Activated B cell treated with CpG ODN at 0.5 μM for 24 hours (primary cell): ENCODE measurements at regions not wholly inside any gene's neighbourhood (a gene's known extent, or its start where the extent isn't known, plus 50 kb on each side); places are given as distances from the start of the nearest gene placed in this dataset.

Source experiments
- ATAC-seq: fragments of 200-7000 bp; cut with Tn5 transposase; one replicate; pipeline ENCODE4 v1.10.0; 2021; ENCODE audit warnings: low read depth, mild to moderate bottlenecking, moderate library complexity
- CTCF ChIA-PET: fragments of 350-600 bp; sonication (Branson Sonifier 250); formaldehyde crosslinking; loops from one replicate; lab custom pipeline; 2021; ENCODE audit warnings: antibody characterized with exemption; lab: Charles Lee
- POLR2A ChIA-PET: fragments of 350-600 bp; sonication (Branson Sonifier 250); formaldehyde crosslinking; loops from one replicate; lab custom pipeline; 2021; ENCODE audit warnings: antibody characterized with exemption; lab: Charles Lee
- DNase-seq: peaks from one replicate; pipeline ENCODE4 v3.0.0; 2022
- H3K27ac Mint-ChIP-seq: one replicate; pipeline ENCODE4 v1.8.0; 2020; ENCODE audit warnings: mixed read lengths
- H3K27me3 Mint-ChIP-seq: one replicate; pipeline ENCODE4 v1.8.0; 2021; ENCODE audit warnings: mixed read lengths
- H3K36me3 Mint-ChIP-seq: one replicate; pipeline ENCODE4 v1.8.0; 2021; ENCODE audit warnings: low read depth, mixed read lengths
- H3K4me1 Mint-ChIP-seq: one replicate; pipeline ENCODE4 v1.8.0; 2021; ENCODE audit warnings: mixed read lengths
- H3K4me3 Mint-ChIP-seq: one replicate; pipeline ENCODE4 v1.8.0; 2020; ENCODE audit warnings: mild to moderate bottlenecking, mixed read lengths
- H3K9me3 Mint-ChIP-seq: one replicate; pipeline ENCODE4 v1.8.0; 2020; ENCODE audit warnings: mixed read lengths
- intact Hi-C: fragments of 100-400 bp; cut with micrococcal nuclease; formaldehyde crosslinking; loops from one replicate; pipeline ENCODE4 v1.15.1; 2024
- TF ChIP-seq, protein P1 (sequence below): fragments of 200-600 bp; IDR thresholded peaks from one replicate; pipeline ENCODE4 v1.8.0; 2022; ENCODE audit warnings: antibody characterized with exemption, mild to moderate bottlenecking

DNA sequence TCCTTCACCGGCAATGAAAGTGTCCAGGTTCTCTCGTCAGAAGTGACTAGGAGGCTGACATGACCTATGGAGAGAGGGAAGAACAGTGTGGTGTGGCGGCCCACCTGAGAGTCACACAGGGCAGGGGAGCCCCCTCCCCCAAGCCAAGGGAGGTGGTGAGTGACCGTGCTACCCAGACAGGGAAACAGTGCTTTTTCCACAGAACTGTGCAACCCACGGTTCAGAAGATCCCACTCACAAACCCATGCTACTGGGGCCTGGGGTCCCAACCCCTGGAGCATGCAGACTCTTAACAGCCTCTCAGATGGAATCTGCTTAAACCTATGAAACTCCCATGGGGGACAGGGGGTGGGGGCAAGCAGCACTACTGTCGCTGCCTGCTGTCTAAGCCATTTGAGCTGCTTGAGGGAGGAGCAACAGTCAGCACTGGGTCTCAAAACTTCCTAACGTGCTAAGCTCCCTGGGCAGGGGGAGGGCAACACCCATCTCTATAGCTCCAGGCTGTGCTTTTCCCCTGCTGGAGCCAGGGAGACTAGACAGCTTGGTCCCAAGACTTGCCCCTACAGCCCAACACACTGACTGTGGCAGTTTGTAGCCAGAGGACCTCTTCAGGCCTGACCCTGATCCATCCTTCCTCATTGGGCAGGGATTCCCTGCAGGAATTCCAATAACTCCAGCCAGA is 850.4 kb upstream of the AADAT start:
- DNase-seq (no peak), ATAC-seq (no peak)
- Mint-ChIP-seq H3K36me3 (no peaks in the 10 kb centered on the region), H3K4me3 (no peak overlapping the region), H3K9me3 (peaks cover 5% of the 10 kb centered on the region), H3K4me1 (no peaks in the 10 kb centered on the region), H3K27ac (no peak overlapping the region), H3K27me3 (no peaks in the 10 kb centered on the region)
- intact Hi-C loops = no loop called here
- ChIA-PET POLR2A (no interaction called here), CTCF (interaction anchor here (1.0 kb wide), 1 partner anchor 11 kb away, joined by 3 read pairs; no protein-coding TSS in a partner anchor)
- TF ChIP-seq, protein P1, sequence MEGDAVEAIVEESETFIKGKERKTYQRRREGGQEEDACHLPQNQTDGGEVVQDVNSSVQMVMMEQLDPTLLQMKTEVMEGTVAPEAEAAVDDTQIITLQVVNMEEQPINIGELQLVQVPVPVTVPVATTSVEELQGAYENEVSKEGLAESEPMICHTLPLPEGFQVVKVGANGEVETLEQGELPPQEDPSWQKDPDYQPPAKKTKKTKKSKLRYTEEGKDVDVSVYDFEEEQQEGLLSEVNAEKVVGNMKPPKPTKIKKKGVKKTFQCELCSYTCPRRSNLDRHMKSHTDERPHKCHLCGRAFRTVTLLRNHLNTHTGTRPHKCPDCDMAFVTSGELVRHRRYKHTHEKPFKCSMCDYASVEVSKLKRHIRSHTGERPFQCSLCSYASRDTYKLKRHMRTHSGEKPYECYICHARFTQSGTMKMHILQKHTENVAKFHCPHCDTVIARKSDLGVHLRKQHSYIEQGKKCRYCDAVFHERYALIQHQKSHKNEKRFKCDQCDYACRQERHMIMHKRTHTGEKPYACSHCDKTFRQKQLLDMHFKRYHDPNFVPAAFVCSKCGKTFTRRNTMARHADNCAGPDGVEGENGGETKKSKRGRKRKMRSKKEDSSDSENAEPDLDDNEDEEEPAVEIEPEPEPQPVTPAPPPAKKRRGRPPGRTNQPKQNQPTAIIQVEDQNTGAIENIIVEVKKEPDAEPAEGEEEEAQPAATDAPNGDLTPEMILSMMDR = no peak

GRCh38 chr4:170938588-170938987 is 848.8 kb upstream of the AADAT start:
- ATAC-seq (no peak), DNase-seq (no peak)
- ChIA-PET POLR2A (no interaction called here), CTCF (no interaction called here)
- Mint-ChIP-seq H3K36me3 (no peaks in the 10 kb centered on the region), H3K27ac (no peak overlapping the region), H3K27me3 (no peaks in the 10 kb centered on the region), H3K4me3 (no peak overlapping the region), H3K9me3 (peaks cover 5% of the 10 kb centered on the region), H3K4me1 (no peaks in the 10 kb centered on the region)
- TF ChIP-seq, protein P1 = no peak
- intact Hi-C loops = no loop called here

DNA sequence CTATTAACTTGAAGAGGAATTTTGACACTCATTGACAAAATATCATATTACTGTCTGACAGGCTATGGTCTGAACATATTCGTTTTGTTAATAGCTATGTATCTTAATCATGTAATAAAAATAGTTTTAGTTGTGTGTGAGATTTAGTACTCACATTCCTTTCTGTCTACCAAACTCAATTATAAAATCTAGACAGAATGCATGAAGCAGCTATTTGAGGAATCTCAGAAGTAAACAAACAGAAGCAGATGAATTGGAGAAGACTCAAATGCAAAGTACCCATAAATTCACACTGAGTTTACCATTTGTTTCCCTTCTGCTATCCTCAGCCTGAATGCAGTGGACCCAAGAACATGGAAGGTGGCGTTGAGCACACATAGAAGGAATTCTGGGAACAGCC is 841.6 kb upstream of the AADAT start:
- TF ChIP-seq, protein P1 = no peak
- intact Hi-C loops = no loop called here
- ChIA-PET POLR2A (no interaction called here), CTCF (no interaction called here)
- Mint-ChIP-seq H3K27ac (no peak overlapping the region), H3K9me3 (no peaks in the 10 kb centered on the region), H3K4me1 (no peaks in the 10 kb centered on the region), H3K36me3 (no peaks in the 10 kb centered on the region), H3K27me3 (no peaks in the 10 kb centered on the region), H3K4me3 (no peak overlapping the region)
- DNase-seq (no peak), ATAC-seq (no peak)

- ATAC-seq = no peak
- H3K27ac Mint-ChIP-seq = no peak overlapping the region
- TF ChIP-seq, protein P1 = no peak
- H3K9me3 Mint-ChIP-seq = peaks cover 7% of the 10 kb centered on the region
- POLR2A ChIA-PET = no interaction called here
- H3K27me3 Mint-ChIP-seq = no peaks in the 10 kb centered on the region
- H3K4me3 Mint-ChIP-seq = no peak overlapping the region
- no peaks in the 10 kb centered on the region for H3K4me1 Mint-ChIP-seq
- DNase-seq = no peak
- intact Hi-C loops = no loop called here
- CTCF ChIA-PET = no interaction called here
- no peaks in the 10 kb centered on the region for H3K36me3 Mint-ChIP-seq
These were observed 798.9 kb upstream of the AADAT start for GRCh38 chr4:170888660-170889059.

DNA sequence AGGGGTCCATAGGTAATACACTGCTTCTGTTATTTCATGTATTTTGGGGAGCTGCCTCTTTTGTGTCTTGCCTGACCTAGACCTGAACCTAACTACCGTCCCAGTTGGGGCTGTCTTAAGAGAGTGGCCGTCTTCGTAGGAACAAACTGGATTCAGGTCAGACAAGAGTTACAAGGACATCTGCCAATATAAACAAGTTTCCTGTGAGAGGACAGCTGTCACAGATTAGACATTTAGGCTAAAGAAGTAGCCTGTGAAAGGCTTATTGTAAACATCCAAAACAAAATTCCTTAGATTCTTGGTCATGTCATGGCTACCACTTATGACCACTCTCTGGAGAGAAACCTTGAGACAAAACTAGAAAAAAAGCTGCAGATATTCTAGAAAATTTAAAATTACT is 797.6 kb upstream of the AADAT start:
- intact Hi-C loops = no loop called here
- ChIA-PET POLR2A (no interaction called here), CTCF (no interaction called here)
- Mint-ChIP-seq H3K4me1 (no peaks in the 10 kb centered on the region), H3K27ac (no peak overlapping the region), H3K4me3 (no peak overlapping the region), H3K27me3 (no peaks in the 10 kb centered on the region), H3K36me3 (no peaks in the 10 kb centered on the region), H3K9me3 (peaks cover 7% of the 10 kb centered on the region)
- DNase-seq (no peak), ATAC-seq (no peak)
- TF ChIP-seq, protein P1 = no peak
